HG02763 (cell line): ENCODE measurements at regions not wholly inside any gene's neighbourhood (a gene's known extent, or its start where the extent isn't known, plus 50 kb on each side); places are given as distances from the start of the nearest gene placed in this dataset.

Source experiments
- ATAC-seq: cut with Tn5 transposase; IDR thresholded peaks from one replicate; pipeline ENCODE4 v1.9.1; 2021; ENCODE audit warnings: mild to moderate bottlenecking, moderate library complexity; ENCODE audit not compliant: unreplicated experiment

- ATAC-seq: no peak
Observed at GRCh38 chr10:131424836-131425491, 113.4 kb upstream of the TCERG1L start.

DNA sequence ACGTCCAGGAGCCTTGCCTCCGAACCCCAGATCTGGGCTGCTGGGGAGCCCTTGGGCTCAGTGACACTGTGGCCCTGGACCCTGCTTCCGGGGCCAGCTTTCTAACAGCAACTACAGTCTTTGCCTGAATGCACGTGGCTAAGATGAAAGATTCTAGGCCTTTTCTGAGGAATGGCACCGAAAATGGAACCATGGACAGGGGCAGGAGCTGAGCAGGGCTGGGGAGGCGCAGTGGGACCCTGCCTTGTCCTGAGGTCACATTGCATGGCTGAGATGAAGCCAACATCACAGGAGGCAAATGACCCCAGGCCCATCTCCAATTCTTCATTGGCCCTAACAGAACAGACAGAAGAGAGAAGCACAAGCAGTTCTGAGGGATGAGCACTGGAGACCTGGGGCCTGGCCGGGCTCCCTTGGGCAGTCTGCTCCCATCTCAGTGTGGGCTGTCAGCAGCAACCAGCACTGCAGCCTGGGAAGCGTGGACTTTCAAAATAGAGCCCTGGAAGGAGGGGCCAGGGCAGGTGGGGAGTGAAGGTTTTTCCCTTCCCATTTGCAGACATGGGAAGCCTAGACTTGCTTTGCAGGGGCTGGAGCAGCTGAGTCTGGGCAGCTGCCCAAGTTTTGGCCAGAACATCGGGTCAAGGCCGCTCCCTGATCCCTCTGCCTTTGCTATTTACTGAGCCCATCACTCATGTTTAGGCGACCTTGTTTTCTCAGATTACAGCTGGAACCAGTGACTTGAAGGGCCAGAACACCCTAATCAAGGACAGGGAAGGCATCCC, 114.4 kb upstream of the TCERG1L start:
- ATAC-seq: no peak

GRCh38 chr10:131426534-131426898, 115.0 kb upstream of the TCERG1L start:
- ATAC-seq: no peak

- ATAC-seq: no peak
Observed at GRCh38 chr10:131427281-131427680, 115.8 kb upstream of the TCERG1L start.

DNA sequence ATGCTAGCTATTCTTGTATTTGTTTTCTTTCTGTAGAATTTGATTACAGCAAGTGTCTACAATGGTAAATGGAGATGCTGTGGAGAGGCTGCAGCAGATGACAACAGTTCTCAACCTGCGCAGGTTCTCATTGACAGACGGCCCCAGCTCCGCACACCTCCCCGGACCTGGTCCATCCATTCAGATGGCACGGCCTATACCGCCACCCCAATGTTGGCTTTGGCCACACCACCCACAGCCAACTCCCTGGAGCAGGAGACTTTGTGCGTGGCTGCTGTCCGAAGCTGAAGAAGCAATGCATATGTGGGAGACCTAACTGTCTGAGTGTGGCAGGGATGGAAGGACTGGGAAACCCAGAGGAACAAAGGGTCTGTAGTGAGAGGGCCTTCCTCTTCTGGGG, 116.4 kb upstream of the TCERG1L start:
- no peak for ATAC-seq

DNA sequence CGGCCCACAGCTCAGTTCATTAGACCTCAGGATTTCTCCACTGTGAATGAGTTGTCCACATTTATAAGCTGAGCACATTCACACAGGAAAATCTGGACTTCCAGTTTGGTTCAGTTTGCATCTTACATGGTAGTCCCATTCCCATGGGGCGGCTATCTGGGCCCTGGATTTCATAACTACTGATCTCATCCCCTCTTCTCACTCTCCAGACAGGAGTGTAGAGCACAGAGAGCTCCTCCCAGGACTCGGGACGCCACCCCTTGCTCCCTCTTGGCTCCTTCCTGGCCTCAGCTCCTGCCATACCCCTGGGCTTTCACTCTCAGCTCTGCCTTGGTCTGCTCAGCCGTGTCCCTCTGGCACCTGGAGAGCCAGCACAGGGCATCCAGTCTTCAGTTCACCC, 117.6 kb upstream of the TCERG1L start:
- ATAC-seq: no peak

- ATAC-seq: no peak
Observed at GRCh38 chr10:131429942-131430341, 118.4 kb upstream of the TCERG1L start.

GRCh38 chr10:131430716-131431412, 119.3 kb upstream of the TCERG1L start:
- no peak for ATAC-seq

GRCh38 chr10:131431533-131431932, 120.0 kb upstream of the TCERG1L start:
- no peak for ATAC-seq

GRCh38 chr10:131431978-131432690, 120.6 kb upstream of the TCERG1L start:
- ATAC-seq: no peak

GRCh38 chr10:131433568-131433967, 122.0 kb upstream of the TCERG1L start:
- ATAC-seq: no peak

GRCh38 chr10:131435232-131435631, 123.7 kb upstream of the TCERG1L start:
- no peak for ATAC-seq

- no peak for ATAC-seq
Observed at GRCh38 chr10:131435760-131436457, 124.4 kb upstream of the TCERG1L start.

DNA sequence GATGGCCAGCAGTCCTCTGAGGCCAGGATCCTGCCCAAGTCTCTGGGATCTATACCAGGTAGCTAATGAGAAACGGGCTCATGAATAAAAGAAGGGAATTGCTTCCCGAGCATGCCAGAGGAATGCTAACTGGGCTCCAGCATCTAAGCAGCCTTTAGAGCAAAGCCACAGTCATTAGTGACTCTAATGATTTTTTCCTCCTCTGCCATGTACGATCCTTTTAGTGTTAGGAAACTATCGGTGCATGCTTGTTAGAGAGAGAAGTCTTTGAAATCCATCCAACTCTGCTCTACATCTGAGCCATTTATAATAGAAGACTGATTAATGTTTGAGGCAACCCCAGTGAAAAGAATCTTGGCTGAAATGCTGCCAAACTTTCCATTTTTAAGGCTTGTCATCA, 124.9 kb upstream of the TCERG1L start:
- ATAC-seq: no peak

GRCh38 chr10:131437556-131438475, 126.3 kb upstream of the TCERG1L start:
- ATAC-seq: no peak

GRCh38 chr10:131438665-131439064, 127.1 kb upstream of the TCERG1L start:
- ATAC-seq: no peak

DNA sequence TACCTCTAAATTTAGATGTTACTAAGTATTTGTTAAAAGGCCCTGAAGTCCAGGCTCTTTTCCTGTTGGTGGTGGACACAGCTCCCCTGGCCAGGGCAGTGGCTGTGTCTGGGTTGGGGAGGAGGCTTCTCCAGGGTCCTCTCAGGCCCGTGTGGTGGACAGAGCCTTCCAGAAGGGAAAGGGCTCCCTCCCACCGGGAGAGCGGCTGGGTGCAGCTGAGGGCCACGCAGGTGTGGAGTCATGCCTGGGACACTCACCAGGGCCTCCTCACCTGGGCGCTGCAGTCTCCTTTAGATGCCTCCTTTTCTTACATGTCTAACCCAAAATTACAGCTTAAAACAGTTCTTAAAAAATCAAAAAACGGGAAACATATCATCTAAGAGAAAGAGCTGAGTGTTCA, 128.2 kb upstream of the TCERG1L start:
- ATAC-seq: no peak

DNA sequence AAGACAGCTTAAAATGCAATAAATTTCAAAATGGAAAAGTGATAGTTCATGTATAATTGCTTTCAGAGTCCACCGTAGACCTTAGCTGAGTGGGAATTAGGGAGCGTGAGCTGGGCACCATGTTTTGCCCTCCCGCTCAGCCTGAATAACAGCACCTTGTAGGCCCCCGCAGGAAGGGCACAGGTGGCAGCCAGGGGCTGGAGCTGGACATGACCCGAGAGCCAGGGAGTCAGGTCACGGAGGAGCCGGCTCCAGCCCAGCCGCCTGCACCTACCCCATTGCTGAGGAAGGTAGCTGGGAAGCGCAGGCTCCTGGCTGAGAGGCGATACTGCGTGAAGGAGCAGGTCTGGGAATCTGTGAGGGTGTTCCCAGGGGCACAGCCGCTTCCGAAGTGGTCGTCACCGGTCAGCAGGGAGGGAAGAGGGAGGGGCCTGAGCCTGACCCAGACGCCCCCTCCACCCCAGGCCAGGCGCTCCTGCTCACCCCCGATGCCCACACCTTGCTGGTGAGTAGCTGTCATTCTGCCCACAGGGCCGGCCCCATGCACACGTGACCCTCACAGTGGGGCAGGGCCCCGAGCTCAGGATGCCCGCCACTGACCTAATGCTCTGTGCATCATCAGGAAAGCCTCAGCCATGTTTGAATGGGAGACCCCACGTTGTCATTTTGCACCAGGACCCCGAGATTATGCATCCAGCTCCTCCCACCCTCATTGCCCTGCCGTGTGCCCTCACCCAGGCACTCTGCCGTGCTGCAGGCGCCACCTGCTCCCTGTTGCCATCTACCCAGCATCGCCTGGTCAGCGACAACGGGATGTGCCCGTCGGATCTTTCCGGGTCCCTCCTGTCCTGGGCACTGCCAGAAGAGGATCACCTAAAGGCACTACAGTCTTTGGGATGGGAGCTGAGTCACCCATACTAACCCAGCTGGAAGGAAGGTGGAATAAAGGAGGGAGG, 129.2 kb upstream of the TCERG1L start:
- ATAC-seq: no peak

- ATAC-seq: no peak
Observed at GRCh38 chr10:131442271-131442670, 130.8 kb upstream of the TCERG1L start.
